Neural cell (in vitro differentiated cells): ENCODE measurements at regions not wholly inside any gene's neighbourhood (a gene's known extent, or its start where the extent isn't known, plus 50 kb on each side); places are given as distances from the start of the nearest gene placed in this dataset.

Experiments used
- H2AFZ ChIP-seq: fragments of 200-600, 300-800 bp; sonication (generic), shearing (Covaris generic); 2 replicates; pipeline ENCODE4 v1.6.0; 2014; ENCODE audit warnings: low read depth, mild to moderate bottlenecking, antibody characterized with exemption, low read length, moderate library complexity
- H3F3A ChIP-seq: fragments of 200-600 bp; shearing (Covaris generic); 2 replicates; pipeline ENCODE4 v1.6.1; 2016; ENCODE audit warnings: mild to moderate bottlenecking, moderate library complexity, mixed read lengths, antibody characterized with exemption, low read length; ENCODE audit not compliant: insufficient read depth, poor library complexity, severe bottlenecking
- H3K27ac ChIP-seq: fragments of 200-600, 300-800 bp; sonication (generic), shearing (Covaris generic); 2 replicates; pipeline ENCODE4 v1.5.1; 2014; ENCODE audit warnings: mild to moderate bottlenecking, low read length, moderate library complexity
- H3K27me3 ChIP-seq: fragments of 300-800, 200-600 bp; sonication (generic), shearing (Covaris generic); 2 replicates; pipeline ENCODE4 v1.6.0; 2014; ENCODE audit warnings: mild to moderate bottlenecking, low read depth, low read length, moderate library complexity; ENCODE audit not compliant: insufficient read depth
- H3K36me3 ChIP-seq: fragments of 300-800, 200-600 bp; sonication (generic), shearing (Covaris generic); 2 replicates; pipeline ENCODE4 v1.5.1; 2014; ENCODE audit warnings: mild to moderate bottlenecking, antibody characterized with exemption, low read length, moderate library complexity; ENCODE audit not compliant: insufficient read depth
- H3K4me2 ChIP-seq: fragments of 300-800, 200-600 bp; sonication (generic), shearing (Covaris generic); 2 replicates; pipeline ENCODE4 v1.6.0; 2014; ENCODE audit warnings: mild to moderate bottlenecking, low read length
- H3K4me3 ChIP-seq: fragments of 300-800, 200-600 bp; sonication (generic), shearing (Covaris generic); 2 replicates; pipeline ENCODE4 v1.5.1; 2014; ENCODE audit warnings: mild to moderate bottlenecking, low read length, moderate library complexity
- H3K79me2 ChIP-seq: fragments of 200-600 bp; shearing (Covaris generic); replicated peaks from 2 replicates; pipeline ENCODE4 v1.6.0; 2014; ENCODE audit warnings: mild to moderate bottlenecking, low read length, moderate library complexity; ENCODE audit not compliant: insufficient read depth
- H3K9ac ChIP-seq: fragments of 300-800, 200-600 bp; sonication (generic), shearing (Covaris generic); 2 replicates; pipeline ENCODE4 v1.6.1; 2016; ENCODE audit warnings: mild to moderate bottlenecking, low read length, mixed read lengths
- H3K9me2 ChIP-seq: fragments of 200-600 bp; shearing (Covaris generic); 2 replicates; pipeline ENCODE4 v1.6.1; 2016; ENCODE audit warnings: mild to moderate bottlenecking, low read length, mixed read lengths; ENCODE audit not compliant: insufficient read depth
- H3K9me3 ChIP-seq: fragments of 200-600, 300-800 bp; sonication (generic), shearing (Covaris generic); 2 replicates; pipeline ENCODE4 v1.6.1; 2016; ENCODE audit warnings: mild to moderate bottlenecking, mixed run types, low read length, moderate library complexity, mixed read lengths
- H4K20me1 ChIP-seq: fragments of 200-600 bp; shearing (Covaris generic); 2 replicates; pipeline ENCODE4 v1.6.1; 2016; ENCODE audit warnings: mild to moderate bottlenecking, mixed run types; ENCODE audit not compliant: insufficient read depth
- CTCF ChIP-seq: fragments of 450-650 bp; IDR thresholded peaks from 2 replicates; pipeline ENCODE4 v1.5.1; 2014; ENCODE audit warnings: antibody characterized with exemption, mild to moderate bottlenecking, moderate library complexity; ENCODE audit not compliant: poor library complexity, severe bottlenecking
- EP300 ChIP-seq: fragments of 450-650 bp; conservative IDR thresholded peaks from 2 replicates; pipeline ENCODE4 v1.6.1; 2014; ENCODE audit warnings: antibody characterized with exemption, mild to moderate bottlenecking, moderate library complexity; ENCODE audit not compliant: poor library complexity, severe bottlenecking
- EZH2 ChIP-seq: fragments of 200-600, 300-800 bp; shearing (Covaris generic), sonication (generic); IDR thresholded peaks from 2 replicates; pipeline ENCODE4 v1.6.1; 2014; ENCODE audit warnings: antibody characterized with exemption, low read length, borderline replicate concordance, mild to moderate bottlenecking; ENCODE audit not compliant: insufficient read depth, poor library complexity, severe bottlenecking
- MXI1 ChIP-seq: fragments of 450-650 bp; conservative IDR thresholded peaks from 2 replicates; pipeline ENCODE4 v1.6.1; 2014; ENCODE audit warnings: antibody characterized with exemption, mild to moderate bottlenecking; ENCODE audit not compliant: poor library complexity, severe bottlenecking
- POLR2AphosphoS5 ChIP-seq: IDR thresholded peaks from 2 replicates; pipeline ENCODE4 v1.6.1; 2012
- RAD21 ChIP-seq: fragments of 450-650 bp; conservative IDR thresholded peaks from 2 replicates; pipeline ENCODE4 v1.6.1; 2014; ENCODE audit warnings: antibody characterized with exemption, mild to moderate bottlenecking, moderate library complexity
- REST ChIP-seq: IDR thresholded peaks from 2 replicates; pipeline ENCODE4 v1.6.1; 2012; ENCODE audit warnings: borderline replicate concordance
- SMC3 ChIP-seq: fragments of 450-650 bp; conservative IDR thresholded peaks from 2 replicates; pipeline ENCODE4 v1.6.1; 2014; ENCODE audit warnings: antibody characterized with exemption, mild to moderate bottlenecking, moderate library complexity; ENCODE audit not compliant: poor library complexity
- TAF1 ChIP-seq: IDR thresholded peaks from 2 replicates; pipeline ENCODE4 v1.6.1; 2012; ENCODE audit warnings: low read depth

GRCh38 chr2:154600927-154601494 is 97.5 kb upstream of the KCNJ3 start:
- no peak overlapping the region for H3K4me2 ChIP-seq
- no peaks in the 10 kb centered on the region for H3K36me3 ChIP-seq
- no peaks in the 10 kb centered on the region for H3K9me2 ChIP-seq
- H2AFZ ChIP-seq = no peak overlapping the region
- H3K79me2 ChIP-seq = no peaks in the 10 kb centered on the region
- no peaks in the 10 kb centered on the region for H4K20me1 ChIP-seq
- no peaks in the 10 kb centered on the region for H3F3A ChIP-seq
- H3K27ac ChIP-seq = peak overlapping the region; percentile 38
- no peaks in the 10 kb centered on the region for H3K27me3 ChIP-seq
- H3K4me3 ChIP-seq = no peak overlapping the region
- TF ChIP-seq REST (peak; percentile 17), POLR2AphosphoS5 (peak; percentile 37), CTCF (no peak), EP300 (no peak)
- no peak overlapping the region for H3K9ac ChIP-seq
- H3K9me3 ChIP-seq = no peaks in the 10 kb centered on the region

- Histone ChIP-seq H3F3A (no peaks in the 10 kb centered on the region), H3K27me3 (no peaks in the 10 kb centered on the region), H3K79me2 (no peaks in the 10 kb centered on the region), H3K36me3 (no peaks in the 10 kb centered on the region), H4K20me1 (no peaks in the 10 kb centered on the region), H3K9me2 (no peaks in the 10 kb centered on the region), H3K9me3 (no peaks in the 10 kb centered on the region), H3K27ac (no peak overlapping the region), H2AFZ (no peak overlapping the region), H3K9ac (no peak overlapping the region), H3K4me3 (no peak overlapping the region), H3K4me2 (no peak overlapping the region)
- TF ChIP-seq POLR2AphosphoS5 = no peak
- TF ChIP-seq EZH2 = no peak
- TF ChIP-seq RAD21 = no peak
- no peak for TF ChIP-seq REST
- TF ChIP-seq TAF1 = no peak
- no peak for TF ChIP-seq EP300
- TF ChIP-seq CTCF = no peak
- no peak for TF ChIP-seq SMC3
- no peak for TF ChIP-seq MXI1
These were observed 94.8 kb upstream of the KCNJ3 start for GRCh38 chr2:154603682-154604081.
